WTC11 (cell line): ENCODE measurements at regions not wholly inside any gene's neighbourhood (a gene's known extent, or its start where the extent isn't known, plus 50 kb on each side); places are given as distances from the start of the nearest gene placed in this dataset.

ENCODE experiments used
- HMGXB4 ChIP-seq: sonication (generic); formaldehyde crosslinking; IDR thresholded peaks from 2 replicates; pipeline ENCODE4 v1.8.1; 2023; ENCODE audit warnings: mild to moderate bottlenecking, moderate library complexity, missing genetic modification reagents
- PREB ChIP-seq: sonication (generic); formaldehyde crosslinking; IDR thresholded peaks from 2 replicates; pipeline ENCODE4 v1.8.1; 2022; ENCODE audit warnings: mild to moderate bottlenecking, missing genetic modification reagents, moderate library complexity, borderline replicate concordance

- TF ChIP-seq HMGXB4 (CRISPR knock-in tag) (no peak), PREB (CRISPR knock-in tag) (no peak)
Observed at GRCh38 chr12:92076101-92076500, 69.5 kb downstream of the BTG1 start.
